Ishikawa (cell line): ENCODE measurements at regions not wholly inside any gene's neighbourhood (a gene's known extent, or its start where the extent isn't known, plus 50 kb on each side); places are given as distances from the start of the nearest gene placed in this dataset.

ENCODE experiments used
- CEBPB ChIP-seq: IDR thresholded peaks from 2 replicates; pipeline ENCODE4 v1.6.1; 2012
- CREB1 ChIP-seq: IDR thresholded peaks from 2 replicates; pipeline ENCODE4 v1.6.1; 2012; ENCODE audit warnings: low read depth
- EP300 ChIP-seq: IDR thresholded peaks from 2 replicates; pipeline ENCODE4 v1.6.1; 2012; ENCODE audit warnings: borderline replicate concordance
- MAX ChIP-seq: IDR thresholded peaks from 2 replicates; pipeline ENCODE4 v1.6.1; 2012
- TCF12 ChIP-seq: IDR thresholded peaks from 2 replicates; pipeline ENCODE4 v1.6.1; 2012; ENCODE audit warnings: low read depth
- USF1 ChIP-seq: IDR thresholded peaks from 2 replicates; pipeline ENCODE4 v1.6.1; 2012
- YY1 ChIP-seq: IDR thresholded peaks from 2 replicates; pipeline ENCODE4 v1.6.1; 2012; ENCODE audit warnings: low read depth
- TF ChIP-seq, protein P1 (sequence below): IDR thresholded peaks from 2 replicates; pipeline ENCODE4 v1.6.1; 2012; ENCODE audit warnings: low read depth, mild to moderate bottlenecking

DNA sequence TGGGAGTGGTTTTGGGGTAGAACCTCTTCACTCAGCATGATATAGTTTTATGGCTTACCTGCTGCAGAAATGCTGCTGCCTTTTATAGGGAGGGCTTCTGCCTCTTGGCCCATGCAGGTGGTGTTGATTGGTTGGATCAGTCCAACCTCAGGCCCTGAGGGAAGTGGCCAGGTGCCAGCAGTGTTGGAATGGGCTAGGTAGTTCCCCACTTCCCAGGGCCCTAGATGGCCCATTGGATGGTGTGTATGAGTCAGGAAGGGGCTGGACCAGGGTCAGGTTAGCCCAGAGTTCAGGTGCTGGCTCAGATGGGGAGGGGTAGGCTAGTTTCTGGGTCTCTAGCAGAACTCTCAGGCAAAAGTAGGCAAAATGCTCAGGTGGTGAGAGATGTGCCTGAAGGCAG is 455.5 kb downstream of the CCSER2 start:
- TF ChIP-seq TCF12: no peak
- TF ChIP-seq, protein P1, sequence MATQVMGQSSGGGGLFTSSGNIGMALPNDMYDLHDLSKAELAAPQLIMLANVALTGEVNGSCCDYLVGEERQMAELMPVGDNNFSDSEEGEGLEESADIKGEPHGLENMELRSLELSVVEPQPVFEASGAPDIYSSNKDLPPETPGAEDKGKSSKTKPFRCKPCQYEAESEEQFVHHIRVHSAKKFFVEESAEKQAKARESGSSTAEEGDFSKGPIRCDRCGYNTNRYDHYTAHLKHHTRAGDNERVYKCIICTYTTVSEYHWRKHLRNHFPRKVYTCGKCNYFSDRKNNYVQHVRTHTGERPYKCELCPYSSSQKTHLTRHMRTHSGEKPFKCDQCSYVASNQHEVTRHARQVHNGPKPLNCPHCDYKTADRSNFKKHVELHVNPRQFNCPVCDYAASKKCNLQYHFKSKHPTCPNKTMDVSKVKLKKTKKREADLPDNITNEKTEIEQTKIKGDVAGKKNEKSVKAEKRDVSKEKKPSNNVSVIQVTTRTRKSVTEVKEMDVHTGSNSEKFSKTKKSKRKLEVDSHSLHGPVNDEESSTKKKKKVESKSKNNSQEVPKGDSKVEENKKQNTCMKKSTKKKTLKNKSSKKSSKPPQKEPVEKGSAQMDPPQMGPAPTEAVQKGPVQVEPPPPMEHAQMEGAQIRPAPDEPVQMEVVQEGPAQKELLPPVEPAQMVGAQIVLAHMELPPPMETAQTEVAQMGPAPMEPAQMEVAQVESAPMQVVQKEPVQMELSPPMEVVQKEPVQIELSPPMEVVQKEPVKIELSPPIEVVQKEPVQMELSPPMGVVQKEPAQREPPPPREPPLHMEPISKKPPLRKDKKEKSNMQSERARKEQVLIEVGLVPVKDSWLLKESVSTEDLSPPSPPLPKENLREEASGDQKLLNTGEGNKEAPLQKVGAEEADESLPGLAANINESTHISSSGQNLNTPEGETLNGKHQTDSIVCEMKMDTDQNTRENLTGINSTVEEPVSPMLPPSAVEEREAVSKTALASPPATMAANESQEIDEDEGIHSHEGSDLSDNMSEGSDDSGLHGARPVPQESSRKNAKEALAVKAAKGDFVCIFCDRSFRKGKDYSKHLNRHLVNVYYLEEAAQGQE: no peak
- TF ChIP-seq YY1: no peak
- no peak for TF ChIP-seq CEBPB
- no peak for TF ChIP-seq USF1
- TF ChIP-seq MAX: no peak
- no peak for TF ChIP-seq EP300
- TF ChIP-seq CREB1: no peak
